ENCODE measurements at regions not wholly inside any gene's neighbourhood (a gene's known extent, or its start where the extent isn't known, plus 50 kb on each side); places are given as distances from the start of the nearest gene placed in this dataset.

GRCh38 chr2:20516291-20516645, 69.4 kb downstream of the RHOB start:
- Mint-ChIP-seq H3K27me3 (peaks cover 27% of the 10 kb centered on the region), H3K27ac (no peak overlapping the region), H3K4me1 (no peaks in the 10 kb centered on the region), H3K4me3 (no peak overlapping the region), H3K36me3 (no peaks in the 10 kb centered on the region), H3K9me3 (no peaks in the 10 kb centered on the region)
- DNase-seq, result no peak
- CTCF ChIA-PET, result interaction anchor here (1.7 kb wide), 1 partner anchor 126 kb away, joined by 4 read pairs; no protein-coding TSS in a partner anchor

GRCh38 chr2:20516646-20517341, 69.9 kb downstream of the RHOB start:
- H3K36me3 Mint-ChIP-seq, result no peaks in the 10 kb centered on the region
- peaks cover 31% of the 10 kb centered on the region for H3K27me3 Mint-ChIP-seq
- CTCF ChIA-PET, result interaction anchor here (0.7 to 1.7 kb wide), 3 partner anchors 70 to 126 kb away, joined by 3 to 4 read pairs (median 3); partner anchors contain the start of gene RHOB
- no peaks in the 10 kb centered on the region for H3K9me3 Mint-ChIP-seq
- no peak overlapping the region for H3K4me3 Mint-ChIP-seq
- DNase-seq, result no peak
- H3K27ac Mint-ChIP-seq, result no peak overlapping the region
- no peaks in the 10 kb centered on the region for H3K4me1 Mint-ChIP-seq

- no peak for DNase-seq
- Mint-ChIP-seq H3K4me1 (no peaks in the 10 kb centered on the region), H3K27me3 (peaks cover 35% of the 10 kb centered on the region), H3K36me3 (no peaks in the 10 kb centered on the region), H3K4me3 (no peak overlapping the region), H3K9me3 (no peaks in the 10 kb centered on the region), H3K27ac (no peak overlapping the region)
- CTCF ChIA-PET, result no interaction called here
Measured at GRCh38 chr2:20519309-20519708, 72.4 kb downstream of the RHOB start.

GRCh38 chr2:20520128-20520527, 73.3 kb downstream of the RHOB start:
- Mint-ChIP-seq H3K27ac (no peak overlapping the region), H3K36me3 (no peaks in the 10 kb centered on the region), H3K27me3 (peaks cover 39% of the 10 kb centered on the region), H3K4me1 (no peaks in the 10 kb centered on the region), H3K9me3 (no peaks in the 10 kb centered on the region), H3K4me3 (no peak overlapping the region)
- CTCF ChIA-PET, result no interaction called here
- DNase-seq, result no peak

GRCh38 chr2:20521193-20521592, 74.3 kb downstream of the RHOB start:
- DNase-seq, result no peak
- Mint-ChIP-seq H3K9me3 (no peaks in the 10 kb centered on the region), H3K4me1 (no peaks in the 10 kb centered on the region), H3K36me3 (no peaks in the 10 kb centered on the region), H3K27ac (no peak overlapping the region), H3K4me3 (no peak overlapping the region), H3K27me3 (peaks cover 34% of the 10 kb centered on the region)
- CTCF ChIA-PET, result no interaction called here

GRCh38 chr2:20521682-20522189, 74.9 kb downstream of the RHOB start:
- H3K4me3 Mint-ChIP-seq, result no peak overlapping the region
- DNase-seq, result no peak
- no peaks in the 10 kb centered on the region for H3K9me3 Mint-ChIP-seq
- H3K27me3 Mint-ChIP-seq, result peaks cover 34% of the 10 kb centered on the region
- H3K27ac Mint-ChIP-seq, result no peak overlapping the region
- CTCF ChIA-PET, result no interaction called here
- H3K36me3 Mint-ChIP-seq, result no peaks in the 10 kb centered on the region
- H3K4me1 Mint-ChIP-seq, result no peaks in the 10 kb centered on the region

GRCh38 chr2:20523073-20523798, 76.4 kb downstream of the RHOB start:
- no peaks in the 10 kb centered on the region for H3K36me3 Mint-ChIP-seq
- no peaks in the 10 kb centered on the region for H3K9me3 Mint-ChIP-seq
- CTCF ChIA-PET, result no interaction called here
- no peaks in the 10 kb centered on the region for H3K4me1 Mint-ChIP-seq
- H3K27ac Mint-ChIP-seq, result no peak overlapping the region
- H3K4me3 Mint-ChIP-seq, result no peak overlapping the region
- H3K27me3 Mint-ChIP-seq, result peaks cover 34% of the 10 kb centered on the region
- DNase-seq, result no peak

- H3K4me1 Mint-ChIP-seq, result no peaks in the 10 kb centered on the region
Measured at GRCh38 chr2:20523799-20524187, 76.9 kb downstream of the RHOB start.

GRCh38 chr2:20524412-20525040, 77.7 kb downstream of the RHOB start:
- H3K27ac Mint-ChIP-seq, result no peak overlapping the region
- no peaks in the 10 kb centered on the region for H3K4me1 Mint-ChIP-seq
- no peak overlapping the region for H3K4me3 Mint-ChIP-seq
- H3K27me3 Mint-ChIP-seq, result peaks cover 28% of the 10 kb centered on the region
- no peak for DNase-seq
- H3K9me3 Mint-ChIP-seq, result no peaks in the 10 kb centered on the region
- CTCF ChIA-PET, result no interaction called here
- H3K36me3 Mint-ChIP-seq, result no peaks in the 10 kb centered on the region

More at GRCh38 chr2:20523799-20524187, 76.9 kb downstream of the RHOB start:
- Mint-ChIP-seq H3K4me3 (no peak overlapping the region), H3K36me3 (no peaks in the 10 kb centered on the region), H3K27me3 (peaks cover 34% of the 10 kb centered on the region), H3K9me3 (no peaks in the 10 kb centered on the region), H3K27ac (no peak overlapping the region)
- no peak for DNase-seq
- CTCF ChIA-PET, result no interaction called here

GRCh38 chr2:20525041-20526035, 78.5 kb downstream of the RHOB start:
- Mint-ChIP-seq H3K9me3 (no peaks in the 10 kb centered on the region), H3K36me3 (no peaks in the 10 kb centered on the region), H3K4me1 (no peaks in the 10 kb centered on the region), H3K27ac (no peak overlapping the region), H3K4me3 (no peak overlapping the region), H3K27me3 (peaks cover 29% of the 10 kb centered on the region)
- CTCF ChIA-PET, result no interaction called here
- DNase-seq, result no peak

- no peak overlapping the region for H3K4me3 Mint-ChIP-seq
- peaks cover 31% of the 10 kb centered on the region for H3K27me3 Mint-ChIP-seq
- no peaks in the 10 kb centered on the region for H3K36me3 Mint-ChIP-seq
- no peaks in the 10 kb centered on the region for H3K9me3 Mint-ChIP-seq
- CTCF ChIA-PET, result no interaction called here
- H3K4me1 Mint-ChIP-seq, result no peaks in the 10 kb centered on the region
- H3K27ac Mint-ChIP-seq, result no peak overlapping the region
- no peak for DNase-seq
Measured at GRCh38 chr2:20526160-20526559, 79.3 kb downstream of the RHOB start.

GRCh38 chr2:20526708-20527107, 79.8 kb downstream of the RHOB start:
- Mint-ChIP-seq H3K4me3 (no peak overlapping the region), H3K27ac (no peak overlapping the region), H3K9me3 (no peaks in the 10 kb centered on the region), H3K27me3 (peaks cover 26% of the 10 kb centered on the region), H3K36me3 (no peaks in the 10 kb centered on the region), H3K4me1 (no peaks in the 10 kb centered on the region)
- DNase-seq, result no peak
- CTCF ChIA-PET, result no interaction called here

- H3K36me3 Mint-ChIP-seq, result no peaks in the 10 kb centered on the region
- no peak for DNase-seq
- H3K9me3 Mint-ChIP-seq, result no peaks in the 10 kb centered on the region
- CTCF ChIA-PET, result no interaction called here
- H3K4me3 Mint-ChIP-seq, result no peak overlapping the region
- no peak overlapping the region for H3K27ac Mint-ChIP-seq
- H3K4me1 Mint-ChIP-seq, result no peaks in the 10 kb centered on the region
- H3K27me3 Mint-ChIP-seq, result peaks cover 17% of the 10 kb centered on the region
Measured at GRCh38 chr2:20528713-20529112, 81.8 kb downstream of the RHOB start.

- CTCF ChIA-PET, result no interaction called here
- no peak for DNase-seq
- Mint-ChIP-seq H3K27me3 (peaks cover 9% of the 10 kb centered on the region), H3K9me3 (no peaks in the 10 kb centered on the region), H3K4me3 (no peak overlapping the region), H3K27ac (no peak overlapping the region), H3K36me3 (no peaks in the 10 kb centered on the region), H3K4me1 (no peaks in the 10 kb centered on the region)
Measured at GRCh38 chr2:20530520-20530919, 83.6 kb downstream of the RHOB start.
